ENCODE measurements at regions not wholly inside any gene's neighbourhood (a gene's known extent, or its start where the extent isn't known, plus 50 kb on each side); places are given as distances from the start of the nearest gene placed in this dataset.
"Not testable (repeated sequence)": the region's sequence is repeated elsewhere in the genome, so short reads cannot be mapped to it uniquely, and the experiment has no call there.

DNA sequence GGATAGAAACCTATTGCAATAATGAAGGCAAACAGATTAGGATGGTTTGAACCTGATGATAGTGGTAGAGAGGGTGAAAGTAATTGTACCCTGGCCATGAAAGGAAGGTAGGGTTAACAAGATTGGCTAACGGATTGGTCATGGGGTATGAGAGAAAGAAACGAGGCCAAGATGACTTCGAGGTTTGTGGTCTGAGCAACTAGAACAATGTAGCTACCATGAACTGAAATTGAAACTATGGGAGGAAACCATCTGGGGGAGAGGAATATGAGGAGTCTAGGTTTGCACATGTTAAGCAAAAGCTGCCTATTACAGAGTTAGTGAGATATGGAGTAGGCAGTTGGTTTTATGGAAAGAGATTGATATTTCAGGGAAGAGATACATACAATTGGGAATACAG is 406.0 kb downstream of the PRELID2 start:
- no peak for DNase-seq (ENCODE audit: low spot score)
- TF ChIP-seq, protein P1, sequence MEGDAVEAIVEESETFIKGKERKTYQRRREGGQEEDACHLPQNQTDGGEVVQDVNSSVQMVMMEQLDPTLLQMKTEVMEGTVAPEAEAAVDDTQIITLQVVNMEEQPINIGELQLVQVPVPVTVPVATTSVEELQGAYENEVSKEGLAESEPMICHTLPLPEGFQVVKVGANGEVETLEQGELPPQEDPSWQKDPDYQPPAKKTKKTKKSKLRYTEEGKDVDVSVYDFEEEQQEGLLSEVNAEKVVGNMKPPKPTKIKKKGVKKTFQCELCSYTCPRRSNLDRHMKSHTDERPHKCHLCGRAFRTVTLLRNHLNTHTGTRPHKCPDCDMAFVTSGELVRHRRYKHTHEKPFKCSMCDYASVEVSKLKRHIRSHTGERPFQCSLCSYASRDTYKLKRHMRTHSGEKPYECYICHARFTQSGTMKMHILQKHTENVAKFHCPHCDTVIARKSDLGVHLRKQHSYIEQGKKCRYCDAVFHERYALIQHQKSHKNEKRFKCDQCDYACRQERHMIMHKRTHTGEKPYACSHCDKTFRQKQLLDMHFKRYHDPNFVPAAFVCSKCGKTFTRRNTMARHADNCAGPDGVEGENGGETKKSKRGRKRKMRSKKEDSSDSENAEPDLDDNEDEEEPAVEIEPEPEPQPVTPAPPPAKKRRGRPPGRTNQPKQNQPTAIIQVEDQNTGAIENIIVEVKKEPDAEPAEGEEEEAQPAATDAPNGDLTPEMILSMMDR (IDR thresholded peaks at IDR 0.05; ENCODE audit: extremely low read depth, missing control alignments) = no peak

DNA sequence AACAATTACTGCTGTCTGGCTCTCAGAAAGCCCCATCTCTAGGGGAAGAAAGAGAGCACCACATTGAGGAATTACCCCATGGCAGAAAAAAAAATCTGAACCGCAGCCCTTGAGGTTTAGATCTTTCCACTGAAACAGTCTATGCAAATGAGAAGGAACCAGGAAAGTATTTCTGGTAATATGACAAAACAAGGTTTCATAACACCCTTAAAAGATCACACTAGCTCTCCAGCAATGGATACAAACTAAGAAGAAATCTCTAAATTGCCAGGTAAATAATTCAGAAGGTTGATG is 427.1 kb downstream of the PRELID2 start:
- TF ChIP-seq, protein P1 (IDR thresholded peaks at IDR 0.05; ENCODE audit: extremely low read depth, missing control alignments) = no peak
- DNase-seq (ENCODE audit: low spot score) = no peak

DNA sequence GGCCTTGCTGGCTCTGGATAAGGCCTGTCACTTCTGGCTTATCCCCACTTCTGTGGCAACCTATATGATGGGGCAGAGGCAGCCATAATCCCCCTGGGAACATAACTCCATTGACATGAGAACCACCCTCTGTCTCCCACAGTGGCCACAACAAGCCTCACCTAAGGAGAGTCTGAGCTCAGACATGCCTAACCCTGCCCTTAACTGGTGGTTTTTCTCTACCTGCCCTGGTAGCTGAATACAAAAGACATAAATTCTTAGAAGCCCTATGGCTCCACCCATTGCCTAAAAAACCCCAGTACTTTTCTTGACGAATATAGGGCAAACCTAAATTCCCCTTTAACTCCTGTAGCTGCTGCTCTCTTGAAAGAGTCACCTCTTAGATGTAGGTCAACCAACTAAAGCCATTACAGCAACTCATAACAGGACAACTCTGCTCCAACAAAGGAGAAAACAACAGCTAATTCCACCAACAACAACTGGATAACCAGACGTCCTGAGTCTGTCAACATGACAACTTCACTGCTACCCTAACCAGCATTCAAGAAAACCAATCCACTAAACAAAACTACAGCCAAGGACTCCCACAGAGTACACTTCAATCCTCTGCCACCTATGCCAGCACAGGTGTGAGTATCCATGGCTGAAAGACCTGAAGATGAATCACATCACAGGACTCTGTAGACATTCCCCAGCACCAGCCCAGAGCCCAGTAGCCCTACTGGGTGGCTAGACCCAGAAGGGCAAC is 427.7 kb downstream of the PRELID2 start:
- TF ChIP-seq, protein P1 (IDR thresholded peaks at IDR 0.05; ENCODE audit: extremely low read depth, missing control alignments) = no peak

DNA sequence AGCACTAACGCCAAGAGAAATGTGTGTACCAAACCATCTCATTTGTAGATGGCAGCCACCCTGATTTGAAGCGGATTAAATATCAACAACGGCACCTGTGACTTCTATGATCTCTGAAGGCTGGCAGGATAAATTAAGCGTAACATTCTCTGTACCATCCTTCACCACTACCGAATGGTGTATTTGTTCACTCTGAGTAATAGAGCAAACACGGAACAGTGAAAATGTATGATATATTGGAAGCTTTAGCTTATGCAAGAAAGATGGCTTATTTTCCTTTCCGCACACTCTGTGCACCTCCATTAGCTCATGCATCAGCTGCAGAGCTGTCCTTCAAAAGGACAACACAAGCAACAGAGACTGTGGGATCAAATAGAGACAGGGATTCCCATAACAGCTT is 431.1 kb downstream of the PRELID2 start:
- TF ChIP-seq, protein P1 (IDR thresholded peaks at IDR 0.05; ENCODE audit: extremely low read depth, missing control alignments) = no peak
- no peak for DNase-seq (ENCODE audit: low spot score)

More for the DNA sequence above, 427.7 kb downstream of the PRELID2 start:
- DNase-seq (ENCODE audit: low spot score) = no peak

DNA sequence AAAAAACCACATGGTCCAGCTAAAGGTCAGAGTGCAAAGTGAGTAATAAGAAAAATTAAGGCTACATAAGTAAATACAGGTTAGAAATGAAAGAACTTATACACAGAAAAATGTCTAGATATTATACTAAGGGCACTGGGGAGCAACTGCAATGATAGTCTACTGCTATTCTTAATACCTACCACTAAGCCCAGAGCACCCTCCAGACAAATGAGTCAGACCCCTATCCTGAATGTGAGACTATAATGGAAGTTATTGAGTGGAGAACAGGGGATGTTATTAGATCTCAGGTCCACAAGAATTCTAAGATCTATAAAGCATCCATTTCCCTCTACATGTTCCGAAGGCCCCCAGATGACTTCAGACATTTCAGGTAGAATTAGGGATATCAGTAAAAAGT is 438.3 kb downstream of the PRELID2 start:
- DNase-seq (ENCODE audit: low spot score) = no peak
- TF ChIP-seq, protein P1 (IDR thresholded peaks at IDR 0.05; ENCODE audit: extremely low read depth, missing control alignments) = no peak

DNA sequence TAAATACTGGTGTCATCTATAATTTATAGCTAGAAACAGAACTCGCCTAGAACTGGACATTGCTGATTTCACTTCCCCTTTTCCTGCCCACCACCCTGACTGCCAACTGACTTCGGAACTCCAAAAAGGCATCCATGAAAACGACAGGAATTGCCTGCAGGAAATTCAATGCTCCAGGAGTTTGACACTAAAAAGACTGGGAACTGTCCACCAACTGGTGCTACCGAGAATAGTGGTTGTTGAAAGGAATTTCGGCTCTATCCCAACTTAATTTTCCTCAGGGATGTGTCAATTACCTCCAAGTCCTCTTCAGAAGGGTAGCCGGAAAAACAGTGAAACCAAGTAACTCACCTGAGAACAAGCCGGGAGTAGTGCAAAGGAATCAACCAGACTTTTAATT is 440.0 kb downstream of the PRELID2 start:
- not testable (repeated sequence) for DNase-seq (ENCODE audit: low spot score)

DNA sequence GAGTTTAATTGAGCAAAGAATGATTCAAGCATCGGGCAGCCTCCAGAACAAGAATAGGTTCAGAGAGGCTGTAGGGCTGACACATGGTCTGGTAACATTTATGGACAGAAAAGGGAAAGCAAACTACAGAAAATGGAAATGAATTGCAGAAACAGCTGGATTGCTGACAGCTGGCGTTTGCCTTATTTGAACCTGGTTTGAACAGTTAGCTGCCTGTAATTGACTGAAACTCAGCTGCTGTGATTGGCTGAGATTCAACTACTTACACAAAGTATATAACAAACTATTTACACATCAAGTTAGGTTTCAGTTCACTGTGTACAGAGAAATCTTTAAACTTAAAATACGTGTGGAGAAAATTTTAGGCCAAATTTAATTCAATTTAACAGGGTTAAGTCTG is 441.7 kb downstream of the PRELID2 start:
- TF ChIP-seq, protein P1 (IDR thresholded peaks at IDR 0.05; ENCODE audit: extremely low read depth, missing control alignments) = no peak
- DNase-seq (ENCODE audit: low spot score) = no peak

DNA sequence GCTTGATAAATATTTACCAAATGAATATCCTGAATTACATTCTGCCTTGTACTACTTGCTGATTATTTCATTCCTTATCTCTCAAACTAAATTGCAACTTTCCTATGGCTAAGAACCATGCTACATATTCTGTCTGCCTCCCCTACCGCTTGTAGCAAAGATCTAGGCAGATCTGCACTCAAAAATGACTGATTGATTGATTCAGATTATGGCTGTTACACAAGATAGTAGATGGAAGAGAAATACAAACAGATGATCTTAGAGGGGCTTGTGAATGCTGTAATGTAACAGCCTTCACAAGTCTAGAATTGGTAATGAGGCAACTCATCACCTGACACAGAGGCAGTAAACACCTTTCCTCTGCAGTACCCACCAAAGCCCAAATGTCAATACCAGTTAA is 446.1 kb downstream of the PRELID2 start:
- TF ChIP-seq, protein P1 (IDR thresholded peaks at IDR 0.05; ENCODE audit: extremely low read depth, missing control alignments) = no peak
- DNase-seq (ENCODE audit: low spot score) = no peak
